Esophagus squamous epithelium (tissue), 4 donors: ENCODE measurements at regions not wholly inside any gene's neighbourhood (a gene's known extent, or its start where the extent isn't known, plus 50 kb on each side); places are given as distances from the start of the nearest gene placed in this dataset.

Experiments
- POLR2A ChIP-seq, 4 donors: fragments of 450-650 bp; IDR thresholded peaks; one replicate each; pipeline ENCODE4 v1.6.1; 2017; ENCODE audit warnings: antibody characterized with exemption in 4 of 4, mild to moderate bottlenecking in 4 of 4, moderate library complexity in 3 of 4
- TF ChIP-seq, protein P1 (sequence below), 6 experiments: fragments of 450-650 bp in 4 of 6; fragments of 200-600 bp in 2 of 6; sonication (generic) in 2 of 6; IDR thresholded peaks; one replicate each; pipeline ENCODE4 v1.5.1; 2016 to 2019; ENCODE audit warnings: antibody characterized with exemption in 6 of 6, mild to moderate bottlenecking in 4 of 6, moderate library complexity in 4 of 6

DNA sequence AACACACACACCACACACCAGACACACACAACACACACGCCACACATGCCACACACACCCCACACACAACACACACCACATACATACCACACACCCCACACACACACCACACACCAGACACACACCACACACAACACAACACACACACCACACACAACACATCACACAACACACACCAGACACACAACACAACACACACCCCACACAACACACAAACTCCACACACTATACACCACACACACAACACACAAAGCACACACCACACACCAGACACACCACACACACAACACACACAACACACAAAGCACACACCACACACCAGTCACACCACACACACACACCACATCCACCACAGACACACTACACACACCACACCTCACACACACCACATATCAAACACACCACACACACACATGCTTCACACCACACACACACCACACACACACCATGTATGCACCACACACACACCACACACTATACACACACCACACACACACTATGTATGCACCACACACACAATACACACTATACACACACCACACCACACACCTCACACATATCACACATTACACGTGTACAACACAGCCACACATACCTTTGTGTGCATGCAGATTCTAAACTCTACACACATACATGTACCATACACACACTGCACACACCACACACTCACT lies 72.2 kb downstream of the TMEM18 start:
- TF ChIP-seq, protein P1, sequence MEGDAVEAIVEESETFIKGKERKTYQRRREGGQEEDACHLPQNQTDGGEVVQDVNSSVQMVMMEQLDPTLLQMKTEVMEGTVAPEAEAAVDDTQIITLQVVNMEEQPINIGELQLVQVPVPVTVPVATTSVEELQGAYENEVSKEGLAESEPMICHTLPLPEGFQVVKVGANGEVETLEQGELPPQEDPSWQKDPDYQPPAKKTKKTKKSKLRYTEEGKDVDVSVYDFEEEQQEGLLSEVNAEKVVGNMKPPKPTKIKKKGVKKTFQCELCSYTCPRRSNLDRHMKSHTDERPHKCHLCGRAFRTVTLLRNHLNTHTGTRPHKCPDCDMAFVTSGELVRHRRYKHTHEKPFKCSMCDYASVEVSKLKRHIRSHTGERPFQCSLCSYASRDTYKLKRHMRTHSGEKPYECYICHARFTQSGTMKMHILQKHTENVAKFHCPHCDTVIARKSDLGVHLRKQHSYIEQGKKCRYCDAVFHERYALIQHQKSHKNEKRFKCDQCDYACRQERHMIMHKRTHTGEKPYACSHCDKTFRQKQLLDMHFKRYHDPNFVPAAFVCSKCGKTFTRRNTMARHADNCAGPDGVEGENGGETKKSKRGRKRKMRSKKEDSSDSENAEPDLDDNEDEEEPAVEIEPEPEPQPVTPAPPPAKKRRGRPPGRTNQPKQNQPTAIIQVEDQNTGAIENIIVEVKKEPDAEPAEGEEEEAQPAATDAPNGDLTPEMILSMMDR (IDR thresholded peaks at IDR 0.05), result no peak
- TF ChIP-seq POLR2A (IDR thresholded peaks at IDR 0.05), result no peak
